GM23338 (cell line): ENCODE measurements at regions not wholly inside any gene's neighbourhood (a gene's known extent, or its start where the extent isn't known, plus 50 kb on each side); places are given as distances from the start of the nearest gene placed in this dataset.

Source experiments
- ATAC-seq: fragments of 200-7000 bp; cut with Tn5 transposase; 3 replicates; pipeline ENCODE4 v1.9.1; 2020
- DNase-seq: peaks from one replicate; pipeline ENCODE4 v3.0.0-alpha.2; 2015; ENCODE audit warnings: low spot score
- H2AFZ ChIP-seq: fragments of 200-600 bp; sonication (generic); 2 replicates; pipeline ENCODE4 v1.8.0; 2016; ENCODE audit warnings: antibody characterized with exemption, mild to moderate bottlenecking, moderate library complexity
- H3F3A ChIP-seq: fragments of 200-600 bp; sonication (generic); replicated peaks from 2 replicates; pipeline ENCODE4 v1.8.0; 2017; ENCODE audit warnings: antibody characterized with exemption, mixed run types, low read depth
- H3K27ac ChIP-seq: fragments of 200-600 bp; sonication (generic); 2 replicates; pipeline ENCODE4 v1.6.1; 2016; ENCODE audit warnings: low read depth
- H3K27me3 ChIP-seq: fragments of 200-600 bp; sonication (generic); 2 replicates; pipeline ENCODE4 v1.8.0; 2016; ENCODE audit warnings: mild to moderate bottlenecking, mixed run types, moderate library complexity; ENCODE audit not compliant: insufficient read depth
- H3K36me3 ChIP-seq: fragments of 200-600 bp; sonication (generic); 2 replicates; pipeline ENCODE4 v1.8.0; 2016; ENCODE audit warnings: mild to moderate bottlenecking; ENCODE audit not compliant: insufficient read depth
- H3K4me1 ChIP-seq: fragments of 200-600 bp; sonication (generic); 2 replicates; pipeline ENCODE4 v1.8.0; 2016; ENCODE audit warnings: mild to moderate bottlenecking, moderate library complexity; ENCODE audit not compliant: insufficient read depth
- H3K4me2 ChIP-seq: fragments of 200-600 bp; sonication (generic); 2 replicates; pipeline ENCODE4 v1.7.1; 2017; ENCODE audit warnings: mixed run types
- H3K4me3 ChIP-seq: fragments of 200-600 bp; sonication (generic); 2 replicates; pipeline ENCODE4 v1.6.1; 2016; ENCODE audit warnings: mixed run types
- H3K79me2 ChIP-seq: fragments of 200-600 bp; sonication (generic); replicated peaks from 2 replicates; pipeline ENCODE4 v1.8.0; 2017; ENCODE audit warnings: mild to moderate bottlenecking; ENCODE audit not compliant: insufficient read depth
- H3K9me2 ChIP-seq: fragments of 200-600 bp; sonication (generic); 2 replicates; pipeline ENCODE4 v1.8.0; 2017; ENCODE audit not compliant: insufficient read depth
- H4K20me1 ChIP-seq: fragments of 200-600 bp; sonication (generic); replicated peaks from 2 replicates; pipeline ENCODE4 v1.8.0; 2017; ENCODE audit warnings: mild to moderate bottlenecking; ENCODE audit not compliant: insufficient read depth
- H3K27ac Mint-ChIP-seq: 2 replicates; pipeline ENCODE4 v1.8.0; 2020; ENCODE audit warnings: inconsistent platforms, mild to moderate bottlenecking, moderate library complexity, mixed read lengths
- H3K27me3 Mint-ChIP-seq: 3 replicates; pipeline ENCODE4 v1.8.0; 2022; ENCODE audit warnings: low read depth, mild to moderate bottlenecking, moderate library complexity, mixed read lengths, inconsistent platforms; ENCODE audit not compliant: insufficient read depth, poor library complexity
- H3K36me3 Mint-ChIP-seq: 3 replicates; pipeline ENCODE4 v1.8.0; 2021; ENCODE audit warnings: low read depth, mild to moderate bottlenecking, inconsistent platforms, moderate library complexity, mixed read lengths
- H3K4me1 Mint-ChIP-seq: 3 replicates; pipeline ENCODE4 v1.8.0; 2020; ENCODE audit warnings: mild to moderate bottlenecking, inconsistent platforms, mixed read lengths
- H3K4me3 Mint-ChIP-seq: 3 replicates; pipeline ENCODE4 v1.8.0; 2021; ENCODE audit warnings: moderate library complexity, mild to moderate bottlenecking, inconsistent platforms, mixed read lengths
- H3K9me3 Mint-ChIP-seq: 3 replicates; pipeline ENCODE4 v1.8.0; 2020; ENCODE audit warnings: moderate library complexity, mild to moderate bottlenecking, inconsistent platforms, mixed read lengths
- CTCF ChIP-seq, 2 experiments: fragments of 200-600 bp in 1 of 2; sonication (generic) in 1 of 2; conservative IDR thresholded peaks; 2 replicates each; pipeline versions ENCODE4 v1.5.1 to v1.6.1; 2016 to 2017; ENCODE audit warnings: antibody characterized with exemption in 2 of 2, low read depth in 2 of 2, mild to moderate bottlenecking in 2 of 2, moderate library complexity in 1 of 2
- ETS1 ChIP-seq: IDR thresholded peaks from 2 replicates; pipeline ENCODE4 v1.6.1; 2016; ENCODE audit warnings: antibody characterized with exemption
- EZH2 ChIP-seq: fragments of 200-600 bp; sonication (generic); IDR thresholded peaks from one replicate; pipeline ENCODE4 v1.8.0; 2017; ENCODE audit warnings: antibody characterized with exemption, mild to moderate bottlenecking, low read depth; ENCODE audit not compliant: unreplicated experiment
- NANOG ChIP-seq: IDR thresholded peaks from 2 replicates; pipeline ENCODE4 v1.6.1; 2016; ENCODE audit warnings: antibody characterized with exemption, borderline replicate concordance
- POLR2AphosphoS5 ChIP-seq: IDR thresholded peaks from 2 replicates; pipeline ENCODE4 v1.6.1; 2016; ENCODE audit warnings: antibody characterized with exemption, low read depth
- REST ChIP-seq: IDR thresholded peaks from one replicate; pipeline ENCODE4 v1.6.1; 2018; ENCODE audit warnings: antibody characterized with exemption; ENCODE audit not compliant: unreplicated experiment
- STAT1 ChIP-seq: IDR thresholded peaks from one replicate; pipeline ENCODE4 v1.6.1; 2016; ENCODE audit warnings: antibody characterized with exemption; ENCODE audit not compliant: unreplicated experiment
- ZNF114 ChIP-seq: fragments of 250-450 bp; sonication (Bioruptor Pico); IDR thresholded peaks from 2 replicates; pipeline ENCODE4 v1.5.0; 2020; ENCODE audit warnings: mild to moderate bottlenecking, moderate library complexity

GRCh38 chr3:86838927-86839326, 152.0 kb downstream of the VGLL3 start:
- Histone ChIP-seq H3K4me1 (no peaks in the 10 kb centered on the region), H3K27me3 (no peaks in the 10 kb centered on the region), H3F3A (no peaks in the 10 kb centered on the region), H2AFZ (no peak overlapping the region), H3K79me2 (no peaks in the 10 kb centered on the region), H4K20me1 (no peaks in the 10 kb centered on the region), H3K4me2 (no peak overlapping the region), H3K27ac (no peak overlapping the region), H3K36me3 (no peaks in the 10 kb centered on the region), H3K9me2 (no peaks in the 10 kb centered on the region), H3K4me3 (no peak overlapping the region)
- H3K4me3 Mint-ChIP-seq: no peak overlapping the region
- TF ChIP-seq NANOG (no peak), ZNF114 (CRISPR knock-in tag) (no peak), REST (no peak)
- H3K36me3 Mint-ChIP-seq: no peaks in the 10 kb centered on the region
- H3K9me3 Mint-ChIP-seq: no peaks in the 10 kb centered on the region
- no peak overlapping the region for H3K27ac Mint-ChIP-seq
- DNase-seq (no peak), ATAC-seq (no peak)
- no peaks in the 10 kb centered on the region for H3K4me1 Mint-ChIP-seq
- no peaks in the 10 kb centered on the region for H3K27me3 Mint-ChIP-seq

- ATAC-seq: no peak
- no peak overlapping the region for H2AFZ ChIP-seq
- no peak overlapping the region for H3K4me3 ChIP-seq
- H3K27ac Mint-ChIP-seq: no peak overlapping the region
- no peak for DNase-seq
- no peaks in the 10 kb centered on the region for H3K4me1 Mint-ChIP-seq
- H3F3A ChIP-seq: no peaks in the 10 kb centered on the region
- no peaks in the 10 kb centered on the region for H3K79me2 ChIP-seq
- no peak overlapping the region for H3K27ac ChIP-seq
- H3K4me3 Mint-ChIP-seq: no peak overlapping the region
- no peaks in the 10 kb centered on the region for H3K27me3 ChIP-seq
- TF ChIP-seq ETS1 (no peak), EZH2 (no peak), ZNF114 (CRISPR knock-in tag) (no peak), POLR2AphosphoS5 (no peak), NANOG (no peak), STAT1 (no peak), CTCF (conservative IDR thresholded peaks at IDR 0.05; ENCODE audit: low read depth in 2 of 2) (no peak)
- H3K4me1 ChIP-seq: no peaks in the 10 kb centered on the region
- H3K27me3 Mint-ChIP-seq: no peaks in the 10 kb centered on the region
- no peaks in the 10 kb centered on the region for H3K36me3 Mint-ChIP-seq
- H3K36me3 ChIP-seq: no peaks in the 10 kb centered on the region
- H3K9me2 ChIP-seq: no peaks in the 10 kb centered on the region
- H3K9me3 Mint-ChIP-seq: no peaks in the 10 kb centered on the region
- no peak overlapping the region for H3K4me2 ChIP-seq
- H4K20me1 ChIP-seq: no peaks in the 10 kb centered on the region
Observed at GRCh38 chr3:86837871-86838270, 153.1 kb downstream of the VGLL3 start.
